GM18520 (cell line): ENCODE measurements at regions not wholly inside any gene's neighbourhood (a gene's known extent, or its start where the extent isn't known, plus 50 kb on each side); places are given as distances from the start of the nearest gene placed in this dataset.

Experiments used
- ATAC-seq: cut with Tn5 transposase; IDR thresholded peaks from one replicate; pipeline ENCODE4 v1.9.1; 2021; ENCODE audit not compliant: unreplicated experiment

- no peak for ATAC-seq
These were observed 1798.9 kb downstream of the MAT2B start for GRCh38 chr5:165304193-165304827.

- no peak for ATAC-seq
These were observed 1800.2 kb downstream of the MAT2B start for GRCh38 chr5:165305596-165305995.

GRCh38 chr5:165309446-165309845 lies 1804.0 kb downstream of the MAT2B start:
- ATAC-seq = no peak

GRCh38 chr5:165310031-165310430 lies 1804.6 kb downstream of the MAT2B start:
- ATAC-seq = no peak

- ATAC-seq = no peak
These were observed 1816.5 kb downstream of the MAT2B start for GRCh38 chr5:165321912-165322311.

GRCh38 chr5:165325221-165325620 lies 1819.8 kb downstream of the MAT2B start:
- ATAC-seq = no peak

GRCh38 chr5:165327631-165328030 lies 1822.2 kb downstream of the MAT2B start:
- ATAC-seq = no peak

- no peak for ATAC-seq
These were observed 1823.4 kb downstream of the MAT2B start for GRCh38 chr5:165328846-165329245.

- no peak for ATAC-seq
These were observed 1828.2 kb downstream of the MAT2B start for GRCh38 chr5:165333623-165334022.

GRCh38 chr5:165334201-165334600 lies 1828.8 kb downstream of the MAT2B start:
- no peak for ATAC-seq

- no peak for ATAC-seq
These were observed 1844.3 kb downstream of the MAT2B start for GRCh38 chr5:165349735-165350134.

- no peak for ATAC-seq
These were observed 1845.9 kb downstream of the MAT2B start for GRCh38 chr5:165351342-165351741.

GRCh38 chr5:165360366-165360765 lies 1854.9 kb downstream of the MAT2B start:
- no peak for ATAC-seq

GRCh38 chr5:165360784-165361542 lies 1855.5 kb downstream of the MAT2B start:
- no peak for ATAC-seq

- no peak for ATAC-seq
These were observed 1864.8 kb downstream of the MAT2B start for GRCh38 chr5:165370233-165370632.

- no peak for ATAC-seq
These were observed 1865.4 kb downstream of the MAT2B start for GRCh38 chr5:165370794-165371193.

GRCh38 chr5:165375201-165375600 lies 1869.8 kb downstream of the MAT2B start:
- ATAC-seq = no peak

GRCh38 chr5:165393839-165394238 lies 1888.4 kb downstream of the MAT2B start:
- no peak for ATAC-seq

GRCh38 chr5:165397516-165397915 lies 1892.1 kb downstream of the MAT2B start:
- no peak for ATAC-seq

- no peak for ATAC-seq
These were observed 1894.7 kb downstream of the MAT2B start for GRCh38 chr5:165400086-165400485.

GRCh38 chr5:165404917-165405316 lies 1899.5 kb downstream of the MAT2B start:
- ATAC-seq = no peak

GRCh38 chr5:165405340-165405739 lies 1899.9 kb downstream of the MAT2B start:
- no peak for ATAC-seq

- no peak for ATAC-seq
These were observed 1901.9 kb downstream of the MAT2B start for GRCh38 chr5:165407352-165407751.
